Hepatocyte (in vitro differentiated cells): ENCODE measurements at regions not wholly inside any gene's neighbourhood (a gene's known extent, or its start where the extent isn't known, plus 50 kb on each side); places are given as distances from the start of the nearest gene placed in this dataset.

Source experiments
- DNase-seq: peaks from one replicate; pipeline ENCODE4 v3.0.0-alpha.2; 2016; ENCODE audit warnings: low spot score
- H2AFZ ChIP-seq: fragments of 200-600 bp; sonication (generic); 2 replicates; pipeline ENCODE4 v1.6.0; 2016; ENCODE audit warnings: antibody characterized with exemption, mild to moderate bottlenecking
- H3K27ac ChIP-seq: fragments of 200-600 bp; sonication (generic); 2 replicates; pipeline ENCODE4 v1.5.1; 2016; ENCODE audit warnings: mild to moderate bottlenecking
- H3K27me3 ChIP-seq: fragments of 200-600 bp; sonication (generic); 2 replicates; pipeline ENCODE4 v1.6.1; 2016
- H3K36me3 ChIP-seq: fragments of 200-600 bp; sonication (generic); replicated peaks from 2 replicates; pipeline ENCODE4 v1.5.1; 2016; ENCODE audit warnings: low read depth; ENCODE audit not compliant: insufficient read depth
- H3K4me1 ChIP-seq: fragments of 200-600 bp; sonication (generic); 2 replicates; pipeline ENCODE4 v1.5.1; 2016; ENCODE audit warnings: mild to moderate bottlenecking, moderate library complexity; ENCODE audit not compliant: insufficient read depth
- H3K4me2 ChIP-seq: fragments of 200-600 bp; sonication (generic); 2 replicates; pipeline ENCODE4 v1.6.0; 2016
- H3K4me3 ChIP-seq: fragments of 200-600 bp; sonication (generic); 2 replicates; pipeline ENCODE4 v1.5.1; 2016; ENCODE audit warnings: mild to moderate bottlenecking
- H3K79me2 ChIP-seq: fragments of 200-600 bp; sonication (generic); 2 replicates; pipeline ENCODE4 v1.6.0; 2017; ENCODE audit warnings: mild to moderate bottlenecking
- H3K9me2 ChIP-seq: fragments of 200-600 bp; sonication (generic); replicated peaks from 2 replicates; pipeline ENCODE4 v1.6.0; 2017; ENCODE audit warnings: mild to moderate bottlenecking; ENCODE audit not compliant: insufficient read depth
- H3K9me3 ChIP-seq: fragments of 200-600 bp; sonication (generic); 2 replicates; pipeline ENCODE4 v1.5.1; 2016; ENCODE audit warnings: low read depth, mild to moderate bottlenecking
- H4K20me1 ChIP-seq: fragments of 200-600 bp; sonication (generic); 2 replicates; pipeline ENCODE4 v1.6.0; 2016; ENCODE audit warnings: mild to moderate bottlenecking; ENCODE audit not compliant: insufficient read depth, poor library complexity, severe bottlenecking
- CTCF ChIP-seq: fragments of 200-600 bp; sonication (generic); IDR thresholded peaks from 2 replicates; pipeline ENCODE4 v1.5.1; 2016; ENCODE audit warnings: antibody characterized with exemption, mild to moderate bottlenecking; ENCODE audit not compliant: poor library complexity
- EZH2 ChIP-seq: fragments of 200-600 bp; sonication (generic); IDR thresholded peaks from 2 replicates; pipeline ENCODE4 v1.6.1; 2016; ENCODE audit warnings: antibody characterized with exemption, mild to moderate bottlenecking, borderline replicate concordance
- EZH2phosphoT487 ChIP-seq: fragments of 200-600 bp; sonication (generic); IDR thresholded peaks from one replicate; pipeline ENCODE4 v1.6.1; 2018; ENCODE audit warnings: antibody characterized with exemption, mild to moderate bottlenecking, low read depth, moderate library complexity; ENCODE audit not compliant: unreplicated experiment, severe bottlenecking
- WGBS: methylation state at CpG from one replicate; pipeline ENCODE4 v1.1.6; 2016; ENCODE audit warnings: low lambda C conversion rate; ENCODE audit errors: missing lambda C conversion rate; 5-methylcytosine and 5-hydroxymethylcytosine counted together

- H3K9me3 ChIP-seq, result no peaks in the 10 kb centered on the region
- no peak for TF ChIP-seq EZH2phosphoT487
- TF ChIP-seq EZH2, result no peak
- TF ChIP-seq CTCF, result no peak
- no peak overlapping the region for H3K27ac ChIP-seq
- no peaks in the 10 kb centered on the region for H4K20me1 ChIP-seq
- no peaks in the 10 kb centered on the region for H3K4me1 ChIP-seq
- H3K36me3 ChIP-seq, result no peaks in the 10 kb centered on the region
- no peaks in the 10 kb centered on the region for H3K79me2 ChIP-seq
- H3K4me3 ChIP-seq, result no peak overlapping the region
- no peaks in the 10 kb centered on the region for H3K9me2 ChIP-seq
- no peak overlapping the region for H3K4me2 ChIP-seq
- DNase-seq, result no peak
- no peak overlapping the region for H2AFZ ChIP-seq
- no peaks in the 10 kb centered on the region for H3K27me3 ChIP-seq
Observed at GRCh38 chr13:67298297-67298696, 68.2 kb upstream of the PCDH9 start.

GRCh38 chr13:67296511-67296910 is 66.4 kb upstream of the PCDH9 start:
- H3K79me2 ChIP-seq, result no peaks in the 10 kb centered on the region
- no peak overlapping the region for H3K27ac ChIP-seq
- H2AFZ ChIP-seq, result no peak overlapping the region
- no peak for DNase-seq
- no peak overlapping the region for H3K4me3 ChIP-seq
- H3K9me3 ChIP-seq, result no peaks in the 10 kb centered on the region
- H3K4me1 ChIP-seq, result no peaks in the 10 kb centered on the region
- H3K4me2 ChIP-seq, result no peak overlapping the region
- H3K9me2 ChIP-seq, result no peaks in the 10 kb centered on the region
- WGBS, result 93% methylated on average over 2 of the region's 2 CpGs
- no peak for TF ChIP-seq EZH2
- TF ChIP-seq CTCF, result no peak
- no peaks in the 10 kb centered on the region for H3K27me3 ChIP-seq
- no peaks in the 10 kb centered on the region for H3K36me3 ChIP-seq
- no peaks in the 10 kb centered on the region for H4K20me1 ChIP-seq

- Histone ChIP-seq H3K79me2 (no peaks in the 10 kb centered on the region), H3K4me1 (no peaks in the 10 kb centered on the region), H3K4me2 (no peak overlapping the region), H4K20me1 (no peaks in the 10 kb centered on the region), H2AFZ (no peak overlapping the region), H3K9me2 (no peaks in the 10 kb centered on the region), H3K27me3 (no peaks in the 10 kb centered on the region), H3K4me3 (no peak overlapping the region), H3K27ac (no peak overlapping the region), H3K9me3 (no peaks in the 10 kb centered on the region), H3K36me3 (no peaks in the 10 kb centered on the region)
- 67% methylated on average over 1 of the region's 1 CpG for WGBS
- no peak for DNase-seq
- TF ChIP-seq EZH2 (no peak), EZH2phosphoT487 (no peak), CTCF (no peak)
Observed at GRCh38 chr13:67292886-67293285, 62.8 kb upstream of the PCDH9 start.

DNA sequence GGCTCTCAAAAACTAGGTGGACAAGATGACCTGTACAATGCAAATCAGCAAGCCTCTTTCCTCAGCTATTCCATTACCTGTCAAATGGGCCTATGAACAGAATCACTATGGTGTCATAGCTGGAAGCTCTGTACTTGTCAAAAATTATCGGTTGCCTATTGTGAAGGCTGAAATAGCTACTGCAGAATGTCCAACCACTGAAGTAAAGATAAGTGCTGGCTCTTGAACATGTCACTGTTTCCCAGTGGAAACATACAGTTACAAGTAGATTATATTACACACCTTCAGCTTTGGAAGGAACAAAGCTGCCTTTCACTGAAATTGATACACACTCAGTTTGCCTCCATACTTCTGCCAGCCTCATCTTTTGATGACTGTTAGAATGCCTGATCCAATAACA is 55.5 kb upstream of the PCDH9 start:
- H3K4me1 ChIP-seq, result no peaks in the 10 kb centered on the region
- no peak overlapping the region for H3K27ac ChIP-seq
- no peak overlapping the region for H3K4me3 ChIP-seq
- H3K4me2 ChIP-seq, result no peak overlapping the region
- no peaks in the 10 kb centered on the region for H3K9me3 ChIP-seq
- H2AFZ ChIP-seq, result no peak overlapping the region
- H3K36me3 ChIP-seq, result no peaks in the 10 kb centered on the region
- H4K20me1 ChIP-seq, result no peaks in the 10 kb centered on the region
- DNase-seq, result no peak
- 89% methylated on average over 1 of the region's 1 CpG for WGBS
- no peaks in the 10 kb centered on the region for H3K9me2 ChIP-seq
- no peaks in the 10 kb centered on the region for H3K27me3 ChIP-seq
- H3K79me2 ChIP-seq, result no peaks in the 10 kb centered on the region
- no peak for TF ChIP-seq CTCF
- TF ChIP-seq EZH2phosphoT487, result no peak
- no peak for TF ChIP-seq EZH2
